ENCODE measurements at regions not wholly inside any gene's neighbourhood (a gene's known extent, or its start where the extent isn't known, plus 50 kb on each side); places are given as distances from the start of the nearest gene placed in this dataset.

DNA sequence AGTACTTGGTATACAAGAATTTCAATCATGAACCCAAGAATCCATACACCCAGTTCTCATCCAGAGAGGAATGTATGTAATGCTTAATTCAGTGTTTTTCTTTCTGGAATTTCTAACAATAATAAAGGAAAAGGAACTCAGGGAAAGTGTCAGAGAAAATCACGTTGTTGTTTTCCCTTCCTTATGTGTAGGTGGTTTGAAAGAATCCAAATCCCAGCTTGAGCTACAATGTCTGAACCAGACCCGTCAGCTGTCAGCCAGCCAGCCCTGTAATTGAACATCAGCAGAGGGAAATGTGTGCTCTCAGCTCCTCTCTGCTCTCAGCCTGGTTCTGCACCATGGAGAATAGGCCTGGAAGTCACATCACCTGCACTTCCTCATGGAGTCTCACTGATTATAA lies 126.5 kb downstream of the TMEM30B start:
- H3K36me3 Mint-ChIP-seq: peaks cover 2% of the 10 kb centered on the region
- H3K27ac Mint-ChIP-seq: no peak overlapping the region
- H3K27me3 Mint-ChIP-seq: peaks cover 9% of the 10 kb centered on the region
- no peaks in the 10 kb centered on the region for H3K4me1 Mint-ChIP-seq (ENCODE audit: low read depth)
- H3K9me3 Mint-ChIP-seq (ENCODE audit: low read depth): no peaks in the 10 kb centered on the region
- H3K4me3 Mint-ChIP-seq: no peak overlapping the region

DNA sequence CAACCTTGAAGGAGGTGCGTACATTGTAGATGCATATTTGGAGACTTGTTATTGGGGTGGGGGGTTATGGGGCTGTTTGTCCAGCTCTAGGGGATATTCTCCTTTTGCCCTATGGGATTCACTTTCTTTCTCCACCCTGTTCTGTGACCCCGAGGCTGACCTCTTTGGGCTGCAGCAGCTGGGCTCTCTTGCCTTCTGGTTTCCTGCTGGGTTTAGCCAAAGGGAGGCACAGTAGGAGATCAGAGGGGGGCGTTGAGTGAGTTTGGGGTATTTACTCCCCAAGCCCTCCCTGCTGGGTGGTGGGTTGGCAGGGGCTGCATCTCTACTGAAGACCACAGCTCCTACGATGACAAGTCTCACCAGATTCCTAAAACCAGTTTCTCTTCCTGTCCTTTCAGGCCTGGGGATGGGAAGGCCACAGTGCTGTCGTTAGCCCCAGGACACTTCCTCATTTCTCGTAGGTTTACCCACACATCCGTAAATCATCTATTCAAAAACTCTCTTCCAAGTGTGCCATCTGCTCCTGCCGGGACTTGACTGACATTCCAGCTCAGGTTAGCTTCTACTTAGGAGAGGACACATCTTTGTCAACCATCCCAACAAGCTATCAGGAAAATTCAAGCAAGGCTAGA lies 127.1 kb downstream of the TMEM30B start:
- H3K27ac Mint-ChIP-seq: no peak overlapping the region
- H3K27me3 Mint-ChIP-seq: peaks cover 9% of the 10 kb centered on the region
- peaks cover 2% of the 10 kb centered on the region for H3K36me3 Mint-ChIP-seq
- no peaks in the 10 kb centered on the region for H3K4me1 Mint-ChIP-seq (ENCODE audit: low read depth)
- no peaks in the 10 kb centered on the region for H3K9me3 Mint-ChIP-seq (ENCODE audit: low read depth)
- H3K4me3 Mint-ChIP-seq: no peak overlapping the region

DNA sequence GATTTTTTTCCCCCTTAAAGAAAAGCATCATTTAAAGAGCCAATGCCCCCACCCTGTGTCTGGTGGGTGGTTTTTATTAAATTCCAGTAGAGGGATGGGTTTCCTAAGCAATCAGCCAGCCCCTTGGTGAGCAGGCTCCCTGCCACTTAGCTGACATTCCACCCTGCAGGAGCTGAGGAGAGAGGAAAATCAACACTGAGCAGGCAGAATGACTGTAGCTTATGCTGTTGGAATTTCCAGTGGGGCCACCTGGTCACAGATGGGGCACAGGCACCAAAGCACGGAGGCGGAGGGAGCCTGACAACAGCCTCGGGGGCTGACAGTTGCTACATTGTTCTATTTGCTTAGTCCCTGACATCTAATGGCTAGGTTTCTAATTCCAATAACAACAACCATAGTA lies 127.7 kb downstream of the TMEM30B start:
- no peak overlapping the region for H3K4me3 Mint-ChIP-seq
- peaks cover 9% of the 10 kb centered on the region for H3K27me3 Mint-ChIP-seq
- no peaks in the 10 kb centered on the region for H3K9me3 Mint-ChIP-seq (ENCODE audit: low read depth)
- H3K4me1 Mint-ChIP-seq (ENCODE audit: low read depth): no peaks in the 10 kb centered on the region
- no peak overlapping the region for H3K27ac Mint-ChIP-seq
- peaks cover 2% of the 10 kb centered on the region for H3K36me3 Mint-ChIP-seq

DNA sequence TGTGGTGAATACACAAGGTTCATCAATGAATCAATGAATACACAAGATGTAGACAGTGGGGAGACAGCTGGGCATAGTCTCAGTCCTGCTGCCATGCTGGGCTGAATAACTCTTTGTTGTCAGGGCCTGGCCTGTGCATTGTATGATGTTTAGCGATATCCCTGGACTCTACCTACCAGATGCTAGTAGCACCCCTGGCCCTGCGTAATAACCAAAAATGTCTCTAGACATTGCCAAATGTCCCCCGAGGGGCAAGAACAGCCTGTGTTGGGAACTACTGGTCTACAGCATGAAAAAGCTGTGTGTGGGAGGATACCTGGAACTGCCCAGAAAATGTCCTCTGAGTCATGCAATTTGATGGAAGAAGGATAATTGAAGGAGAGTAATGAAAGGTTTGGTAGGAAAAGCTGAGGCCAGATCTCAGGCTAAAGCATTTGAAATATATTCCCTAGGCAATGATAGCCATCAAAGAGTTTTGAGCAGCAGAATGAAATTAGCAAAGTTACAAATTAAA lies 128.2 kb downstream of the TMEM30B start:
- no peaks in the 10 kb centered on the region for H3K9me3 Mint-ChIP-seq (ENCODE audit: low read depth)
- no peak overlapping the region for H3K27ac Mint-ChIP-seq
- H3K4me3 Mint-ChIP-seq: no peak overlapping the region
- no peaks in the 10 kb centered on the region for H3K4me1 Mint-ChIP-seq (ENCODE audit: low read depth)
- H3K36me3 Mint-ChIP-seq: peaks cover 2% of the 10 kb centered on the region
- peaks cover 9% of the 10 kb centered on the region for H3K27me3 Mint-ChIP-seq

- H3K9me3 Mint-ChIP-seq (ENCODE audit: low read depth): no peaks in the 10 kb centered on the region
- peaks cover 2% of the 10 kb centered on the region for H3K36me3 Mint-ChIP-seq
- H3K4me1 Mint-ChIP-seq (ENCODE audit: low read depth): no peaks in the 10 kb centered on the region
- H3K4me3 Mint-ChIP-seq: no peak overlapping the region
- H3K27me3 Mint-ChIP-seq: peaks cover 9% of the 10 kb centered on the region
- no peak overlapping the region for H3K27ac Mint-ChIP-seq
Measured at GRCh38 chr14:61151251-61151650, 129.9 kb downstream of the TMEM30B start.

GRCh38 chr14:61150851-61151250 lies 130.3 kb downstream of the TMEM30B start:
- Mint-ChIP-seq H3K27me3 (peaks cover 9% of the 10 kb centered on the region), H3K4me1 (ENCODE audit: low read depth) (no peaks in the 10 kb centered on the region)

DNA sequence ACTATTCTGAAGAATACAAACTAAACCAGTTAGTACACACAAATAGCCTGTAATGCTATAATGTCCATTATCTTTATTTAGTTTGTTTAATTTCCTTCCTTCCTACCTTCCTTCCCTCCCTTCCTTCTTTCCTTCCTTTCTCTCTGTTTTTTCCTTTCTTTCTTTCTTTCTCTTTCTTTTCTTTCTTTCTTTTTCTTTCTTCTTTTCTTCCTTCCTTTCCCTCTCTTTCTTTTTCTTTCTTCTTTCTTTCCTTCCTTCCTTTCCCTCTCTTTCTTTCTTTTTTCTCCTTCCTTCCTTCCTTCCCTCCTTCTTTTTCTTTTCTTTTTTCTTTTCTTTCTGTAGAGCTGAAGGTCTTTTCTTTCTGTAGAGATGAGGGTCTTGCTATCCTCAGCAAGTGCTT lies 131.2 kb downstream of the TMEM30B start:
- H3K4me1 Mint-ChIP-seq (ENCODE audit: low read depth): no peaks in the 10 kb centered on the region
- H3K9me3 Mint-ChIP-seq (ENCODE audit: low read depth): no peaks in the 10 kb centered on the region
- H3K27me3 Mint-ChIP-seq: peaks cover 9% of the 10 kb centered on the region
- no peak overlapping the region for H3K27ac Mint-ChIP-seq
- no peak overlapping the region for H3K4me3 Mint-ChIP-seq
- H3K36me3 Mint-ChIP-seq: peaks cover 2% of the 10 kb centered on the region

More at GRCh38 chr14:61150851-61151250, 130.3 kb downstream of the TMEM30B start:
- Mint-ChIP-seq H3K27ac (no peak overlapping the region), H3K36me3 (peaks cover 2% of the 10 kb centered on the region), H3K9me3 (ENCODE audit: low read depth) (no peaks in the 10 kb centered on the region), H3K4me3 (no peak overlapping the region)

GRCh38 chr14:61148742-61149350 lies 132.3 kb downstream of the TMEM30B start:
- Mint-ChIP-seq H3K9me3 (ENCODE audit: low read depth) (no peaks in the 10 kb centered on the region), H3K36me3 (peaks cover 2% of the 10 kb centered on the region), H3K27me3 (peaks cover 5% of the 10 kb centered on the region), H3K27ac (no peak overlapping the region), H3K4me1 (ENCODE audit: low read depth) (no peaks in the 10 kb centered on the region), H3K4me3 (no peak overlapping the region)

- peaks cover 5% of the 10 kb centered on the region for H3K27me3 Mint-ChIP-seq
- no peak overlapping the region for H3K4me3 Mint-ChIP-seq
- peaks cover 4% of the 10 kb centered on the region for H3K9me3 Mint-ChIP-seq (ENCODE audit: low read depth)
- no peak overlapping the region for H3K27ac Mint-ChIP-seq
- H3K36me3 Mint-ChIP-seq: peaks cover 4% of the 10 kb centered on the region
- no peaks in the 10 kb centered on the region for H3K4me1 Mint-ChIP-seq (ENCODE audit: low read depth)
Measured at GRCh38 chr14:61147831-61148549, 133.1 kb downstream of the TMEM30B start.

DNA sequence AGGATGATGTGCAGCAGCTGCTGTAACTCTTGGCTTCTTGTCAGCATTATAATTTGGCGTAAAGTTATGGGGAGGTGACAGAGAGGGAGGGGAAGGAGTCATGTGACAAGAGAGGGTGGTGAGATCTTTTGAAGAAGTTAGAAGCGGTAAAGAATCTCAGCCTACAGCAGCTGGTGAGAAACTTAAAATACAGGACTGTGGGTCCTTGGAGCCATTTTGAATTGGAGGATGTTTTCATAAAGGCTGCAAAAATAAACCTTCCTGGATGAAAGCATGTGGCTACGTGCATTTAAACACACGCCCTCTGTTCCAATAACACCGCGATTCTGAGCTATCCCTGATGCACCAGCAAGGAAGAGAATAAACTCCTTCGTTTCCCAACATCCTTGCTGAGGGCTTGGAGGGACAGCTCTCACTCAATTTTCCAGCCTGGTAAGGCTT lies 133.7 kb downstream of the TMEM30B start:
- H3K27me3 Mint-ChIP-seq: peaks cover 3% of the 10 kb centered on the region
- no peaks in the 10 kb centered on the region for H3K4me1 Mint-ChIP-seq (ENCODE audit: low read depth)

GRCh38 chr14:61146899-61147298 lies 134.2 kb downstream of the TMEM30B start:
- peaks cover 3% of the 10 kb centered on the region for H3K27me3 Mint-ChIP-seq
- H3K4me1 Mint-ChIP-seq (ENCODE audit: low read depth): no peaks in the 10 kb centered on the region
- H3K4me3 Mint-ChIP-seq: no peak overlapping the region
- peaks cover 4% of the 10 kb centered on the region for H3K9me3 Mint-ChIP-seq (ENCODE audit: low read depth)
- H3K36me3 Mint-ChIP-seq: peaks cover 4% of the 10 kb centered on the region
- H3K27ac Mint-ChIP-seq: no peak overlapping the region

More for the DNA sequence above, 133.7 kb downstream of the TMEM30B start:
- H3K4me3 Mint-ChIP-seq: no peak overlapping the region
- peaks cover 4% of the 10 kb centered on the region for H3K9me3 Mint-ChIP-seq (ENCODE audit: low read depth)
- H3K36me3 Mint-ChIP-seq: peaks cover 4% of the 10 kb centered on the region
- no peak overlapping the region for H3K27ac Mint-ChIP-seq

- Mint-ChIP-seq H3K4me3 (no peak overlapping the region), H3K4me1 (ENCODE audit: low read depth) (no peaks in the 10 kb centered on the region), H3K27me3 (peaks cover under 1% of the 10 kb centered on the region), H3K27ac (no peak overlapping the region), H3K9me3 (ENCODE audit: low read depth) (peaks cover 4% of the 10 kb centered on the region), H3K36me3 (peaks cover 2% of the 10 kb centered on the region)
Measured at GRCh38 chr14:61145903-61146481, 135.1 kb downstream of the TMEM30B start.

GRCh38 chr14:61145034-61145902 lies 135.9 kb downstream of the TMEM30B start:
- no peak overlapping the region for H3K4me3 Mint-ChIP-seq
- peaks cover 4% of the 10 kb centered on the region for H3K9me3 Mint-ChIP-seq (ENCODE audit: low read depth)
- peaks cover 2% of the 10 kb centered on the region for H3K36me3 Mint-ChIP-seq

More at GRCh38 chr14:61145034-61145902, 135.9 kb downstream of the TMEM30B start:
- H3K4me1 Mint-ChIP-seq (ENCODE audit: low read depth): no peaks in the 10 kb centered on the region
- peaks cover 1% of the 10 kb centered on the region for H3K27me3 Mint-ChIP-seq
- H3K27ac Mint-ChIP-seq: no peak overlapping the region

All from activated naive CD8-positive, alpha-beta T cell (primary cell).